ENCODE measurements at regions not wholly inside any gene's neighbourhood (a gene's known extent, or its start where the extent isn't known, plus 50 kb on each side); places are given as distances from the start of the nearest gene placed in this dataset.

GRCh38 chr14:29097476-29097875 lies 330.9 kb downstream of the FOXG1 start:
- H4K8ac ChIP-seq (ENCODE audit: low read depth in 2 of 2, low read length in 2 of 2): no peak overlapping the region
- in situ Hi-C loops (cut with MboI; ENCODE audit: low sequenced_read_pairs): no loop called here
- no peaks in the 10 kb centered on the region for H3K9me3 ChIP-seq (ENCODE audit: control insufficient read depth, insufficient read depth, low read length)
- H2BK5ac ChIP-seq (ENCODE audit: low read depth, low read length, poor library complexity, severe bottlenecking): no peak overlapping the region
- H3K4me1 ChIP-seq (ENCODE audit: control insufficient read depth, insufficient read depth, low read length): no peaks in the 10 kb centered on the region
- no CpG with 5 or more reads among the region's 1 CpG for WGBS, 2 experiments (ENCODE audit: extremely low coverage in 2 of 2, insufficient read length in 1 of 2)
- H4K5ac ChIP-seq (ENCODE audit: low read depth, low read length): no peak overlapping the region
- ATAC-seq (ENCODE audit: low read depth) (no peak), DNase-seq (no peak)
- no peaks in the 10 kb centered on the region; the same call in 1 of the 2 replicates for H3K27me3 ChIP-seq (ENCODE audit: control insufficient read depth, insufficient read depth, low read length)
- no peaks in the 10 kb centered on the region for H3K79me1 ChIP-seq (ENCODE audit: low read depth in 1 of 2, low read length in 2 of 2)
- intact Hi-C loops (cut with micrococcal nuclease): no loop called here
- ChIA-PET CTCF (no interaction called here), POLR2A (ENCODE audit: unreplicated experiment) (no interaction called here)
- H3K23ac ChIP-seq (ENCODE audit: low read depth, low read length): no peak overlapping the region
- H3K4me3 ChIP-seq (ENCODE audit: insufficient read depth, low read depth, low read length): no peak overlapping the region
- no peak overlapping the region for H3K27ac ChIP-seq (ENCODE audit: insufficient read depth, low read length)
- H3K9me1 ChIP-seq (ENCODE audit: insufficient read depth, low read length): no peaks in the 10 kb centered on the region
- no peak overlapping the region for H2AFZ ChIP-seq (replicated peaks; ENCODE audit: low read length, poor library complexity)
- H3K18ac ChIP-seq (ENCODE audit: low read depth, low read length): no peak overlapping the region
- no peak overlapping the region for H2BK120ac ChIP-seq (ENCODE audit: low read depth, low read length)
- TF ChIP-seq BHLHE40 (IDR thresholded peaks at IDR 0.05; ENCODE audit: low read depth, low read length) (no peak), NFE2L2 (IDR thresholded peaks at IDR 0.05; ENCODE audit: low read depth, low read length) (no peak), RCOR1 (IDR thresholded peaks at IDR 0.05; ENCODE audit: insufficient replicate concordance, low read length) (no peak), ELK1 (IDR thresholded peaks at IDR 0.05; ENCODE audit: borderline replicate concordance, low read depth, low read length) (no peak), SMC3 (IDR thresholded peaks at IDR 0.05; ENCODE audit: low read depth, low read length) (no peak), CTCF (conservative IDR thresholded peaks at IDR 0.05; ENCODE audit: low read depth, low read length) (no peak), MAFK (IDR thresholded peaks at IDR 0.05; ENCODE audit: low read depth, low read length) (no peak), RFX5 (IDR thresholded peaks at IDR 0.05; ENCODE audit: low read depth, low read length) (no peak), CEBPB (IDR thresholded peaks at IDR 0.05; ENCODE audit: low read depth, low read length) (no peak), POLR2A (IDR thresholded peaks at IDR 0.05; ENCODE audit: low read depth, low read length) (no peak), CHD1 (IDR thresholded peaks at IDR 0.05; ENCODE audit: low read depth, low read length) (no peak), MXI1 (IDR thresholded peaks at IDR 0.05; ENCODE audit: borderline replicate concordance, low read depth, low read length) (no peak), FOS (IDR thresholded peaks at IDR 0.05; ENCODE audit: low read depth, low read length) (no peak), MAZ (IDR thresholded peaks at IDR 0.05; ENCODE audit: borderline replicate concordance, low read depth, low read length) (no peak)
- TF ChIP-seq, protein P1, sequence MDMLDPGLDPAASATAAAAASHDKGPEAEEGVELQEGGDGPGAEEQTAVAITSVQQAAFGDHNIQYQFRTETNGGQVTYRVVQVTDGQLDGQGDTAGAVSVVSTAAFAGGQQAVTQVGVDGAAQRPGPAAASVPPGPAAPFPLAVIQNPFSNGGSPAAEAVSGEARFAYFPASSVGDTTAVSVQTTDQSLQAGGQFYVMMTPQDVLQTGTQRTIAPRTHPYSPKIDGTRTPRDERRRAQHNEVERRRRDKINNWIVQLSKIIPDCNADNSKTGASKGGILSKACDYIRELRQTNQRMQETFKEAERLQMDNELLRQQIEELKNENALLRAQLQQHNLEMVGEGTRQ (IDR thresholded peaks at IDR 0.05; ENCODE audit: low read depth, low read length): no peak
- H3K4me2 ChIP-seq (ENCODE audit: low read depth, low read length): no peak overlapping the region
- H3K9ac ChIP-seq (ENCODE audit: low read depth, low read length): no peak overlapping the region
- no peak overlapping the region for H3K4ac ChIP-seq (ENCODE audit: low read depth, low read length)
- no peaks in the 10 kb centered on the region for H3K36me3 ChIP-seq (ENCODE audit: control insufficient read depth, insufficient read depth, low read length)
- no peaks in the 10 kb centered on the region for H4K20me1 ChIP-seq (ENCODE audit: insufficient read depth, low read length)
- no peak overlapping the region for H2AK9ac ChIP-seq (replicated peaks; ENCODE audit: low read depth, low read length, poor library complexity)
- no peak overlapping the region for H2BK15ac ChIP-seq (ENCODE audit: low read depth, low read length)
- no peak overlapping the region for H4K91ac ChIP-seq (ENCODE audit: insufficient read depth, low read depth, low read length)
- BruUV-seq (replicated peaks): no TSS peak
- H3K56ac ChIP-seq (ENCODE audit: extremely low read depth, insufficient read depth, low read length): no peak overlapping the region
- H2BK20ac ChIP-seq (ENCODE audit: low read depth, low read length): no peak overlapping the region
- H3K14ac ChIP-seq (replicated peaks; ENCODE audit: low read depth, low read length): no peak overlapping the region
- dilution Hi-C loops (cut with HindIII; ENCODE audit: low sequenced_read_pairs, unreplicated experiment): no loop called here
- no peak overlapping the region for H2AK5ac ChIP-seq (ENCODE audit: low read depth, low read length)

Measured in IMR-90 (cell line).